Activated naive CD8-positive, alpha-beta T cell treated with anti-CD3 and anti-CD28 coated beads, Interleukin-2, amount 50 U/mL, for 24 hours (primary cell): ENCODE measurements at regions not wholly inside any gene's neighbourhood (a gene's known extent, or its start where the extent isn't known, plus 50 kb on each side); places are given as distances from the start of the nearest gene placed in this dataset.

Source experiments
- ATAC-seq: fragments of 150-1000 bp; cut with Tn5 transposase; one replicate; pipeline ENCODE4 v1.10.0; 2021
- DNase-seq: peaks from one replicate; pipeline ENCODE4 v3.0.0; 2021
- H3K27ac Mint-ChIP-seq: one replicate; pipeline ENCODE4 v1.8.0; 2021; ENCODE audit warnings: mild to moderate bottlenecking, mixed read lengths
- H3K27me3 Mint-ChIP-seq: one replicate; pipeline ENCODE4 v1.8.0; 2021; ENCODE audit warnings: mixed read lengths
- H3K36me3 Mint-ChIP-seq: one replicate; pipeline ENCODE4 v1.8.0; 2021; ENCODE audit warnings: low read depth, mixed read lengths
- H3K4me1 Mint-ChIP-seq: one replicate; pipeline ENCODE4 v1.8.0; 2021; ENCODE audit warnings: mixed read lengths
- H3K4me3 Mint-ChIP-seq: one replicate; pipeline ENCODE4 v1.8.0; 2021; ENCODE audit warnings: mild to moderate bottlenecking, moderate library complexity, mixed read lengths
- H3K9me3 Mint-ChIP-seq: one replicate; pipeline ENCODE4 v1.8.0; 2021; ENCODE audit warnings: mixed read lengths

DNA sequence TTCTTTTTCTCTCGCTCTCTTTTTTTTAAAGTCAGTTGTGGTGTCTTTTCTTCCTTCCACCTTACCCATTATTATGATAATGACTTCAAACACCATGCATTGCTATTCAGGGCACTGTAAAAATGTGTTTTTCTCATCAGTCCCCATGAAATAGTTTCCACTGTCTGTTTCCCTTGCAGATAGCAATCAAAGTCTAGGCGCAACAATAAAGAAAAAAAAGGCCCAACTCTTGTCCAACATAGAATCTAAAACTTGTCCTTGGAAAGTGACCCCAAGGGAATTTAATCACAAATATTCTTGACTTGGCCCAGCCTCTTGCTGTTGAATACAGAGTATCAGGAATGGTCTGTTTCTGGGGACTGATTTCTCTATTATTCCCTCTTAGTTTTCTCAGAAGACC, 382.5 kb downstream of the PLPP3 start:
- DNase-seq = no peak

DNA sequence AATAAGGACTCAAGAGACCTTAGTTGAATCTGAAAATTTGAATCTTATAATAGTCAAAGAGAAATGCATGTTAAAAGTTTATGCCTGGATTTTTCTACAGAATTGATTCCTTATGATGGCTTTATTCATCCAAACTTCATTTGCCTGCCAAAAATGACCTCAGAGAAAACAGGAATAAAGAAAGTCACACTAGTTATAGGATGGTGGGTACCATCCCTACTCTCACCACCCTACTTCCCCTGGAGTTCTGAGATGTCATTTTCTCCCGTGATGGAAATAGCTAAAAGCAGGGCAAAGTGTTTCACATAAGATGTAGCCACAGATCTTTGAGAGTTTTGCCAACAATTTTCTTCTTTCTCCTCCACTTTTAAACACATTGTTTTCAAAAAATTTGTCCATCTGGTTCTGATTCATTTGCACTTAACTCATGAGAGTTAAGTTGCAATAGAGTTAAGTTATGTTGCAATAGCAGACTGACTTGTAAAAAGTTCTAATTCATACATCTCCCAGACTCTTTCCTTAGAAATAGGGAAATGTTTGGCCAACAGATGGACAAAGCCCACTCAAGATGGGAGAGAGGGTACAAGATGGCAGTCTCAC, 384.6 kb downstream of the PLPP3 start:
- Mint-ChIP-seq H3K4me3 (no peak overlapping the region), H3K4me1 (no peaks in the 10 kb centered on the region), H3K27ac (no peak overlapping the region), H3K36me3 (no peaks in the 10 kb centered on the region), H3K9me3 (no peaks in the 10 kb centered on the region), H3K27me3 (peaks cover 3% of the 10 kb centered on the region)
- no peak for DNase-seq
- ATAC-seq = no peak

More for the DNA sequence above, 382.5 kb downstream of the PLPP3 start:
- no peak for ATAC-seq
- no peak overlapping the region for H3K27ac Mint-ChIP-seq
- H3K36me3 Mint-ChIP-seq = no peaks in the 10 kb centered on the region
- no peak overlapping the region for H3K4me3 Mint-ChIP-seq
- H3K4me1 Mint-ChIP-seq = no peaks in the 10 kb centered on the region
- H3K9me3 Mint-ChIP-seq = no peaks in the 10 kb centered on the region
- peaks cover 3% of the 10 kb centered on the region for H3K27me3 Mint-ChIP-seq

DNA sequence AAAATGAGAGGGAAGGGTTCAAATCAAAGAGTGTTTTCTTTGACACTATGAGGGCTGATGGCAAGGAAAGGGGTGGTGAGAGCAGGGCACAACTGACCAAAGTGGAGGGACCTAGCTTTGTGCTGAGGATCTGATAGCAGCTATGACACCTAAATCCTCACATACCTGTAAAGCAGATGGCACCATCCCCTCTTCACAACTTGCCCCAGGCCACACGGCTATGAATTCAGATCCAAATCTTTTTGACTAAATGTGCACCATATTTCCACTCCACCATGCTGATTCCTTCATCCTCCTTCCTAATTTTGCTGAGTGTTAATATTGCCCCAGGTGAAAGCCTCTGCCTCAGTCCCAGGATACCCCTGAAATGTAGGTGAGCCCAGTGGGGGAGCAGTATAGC, 385.7 kb downstream of the PLPP3 start:
- no peaks in the 10 kb centered on the region for H3K4me1 Mint-ChIP-seq
- ATAC-seq (no peak), DNase-seq (no peak)
- no peaks in the 10 kb centered on the region for H3K9me3 Mint-ChIP-seq
- H3K27ac Mint-ChIP-seq = no peak overlapping the region
- no peak overlapping the region for H3K4me3 Mint-ChIP-seq
- peaks cover 3% of the 10 kb centered on the region for H3K27me3 Mint-ChIP-seq
- no peaks in the 10 kb centered on the region for H3K36me3 Mint-ChIP-seq

DNA sequence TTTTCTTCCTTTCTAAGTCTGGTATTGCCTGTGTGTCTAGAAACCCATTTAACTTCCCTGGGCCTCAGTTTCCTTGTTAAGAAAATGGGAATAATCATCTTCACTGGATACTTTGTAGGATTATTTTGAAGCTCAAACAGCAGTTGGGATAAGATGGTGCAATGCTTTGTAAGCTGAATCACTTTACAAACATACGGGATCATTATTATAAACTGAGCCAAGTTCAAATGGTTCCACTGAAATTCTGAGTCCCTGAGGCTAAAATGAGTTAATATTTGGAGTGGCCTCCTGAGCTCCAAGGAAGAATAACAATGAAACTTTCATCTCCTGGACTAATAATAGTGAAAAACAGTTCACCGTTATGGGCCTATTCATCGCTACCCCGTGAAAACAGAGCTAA, 388.0 kb downstream of the PLPP3 start:
- Mint-ChIP-seq H3K36me3 (no peaks in the 10 kb centered on the region), H3K27ac (no peak overlapping the region), H3K4me3 (no peak overlapping the region), H3K9me3 (no peaks in the 10 kb centered on the region), H3K4me1 (no peaks in the 10 kb centered on the region), H3K27me3 (no peaks in the 10 kb centered on the region)
- ATAC-seq (no peak), DNase-seq (no peak)

DNA sequence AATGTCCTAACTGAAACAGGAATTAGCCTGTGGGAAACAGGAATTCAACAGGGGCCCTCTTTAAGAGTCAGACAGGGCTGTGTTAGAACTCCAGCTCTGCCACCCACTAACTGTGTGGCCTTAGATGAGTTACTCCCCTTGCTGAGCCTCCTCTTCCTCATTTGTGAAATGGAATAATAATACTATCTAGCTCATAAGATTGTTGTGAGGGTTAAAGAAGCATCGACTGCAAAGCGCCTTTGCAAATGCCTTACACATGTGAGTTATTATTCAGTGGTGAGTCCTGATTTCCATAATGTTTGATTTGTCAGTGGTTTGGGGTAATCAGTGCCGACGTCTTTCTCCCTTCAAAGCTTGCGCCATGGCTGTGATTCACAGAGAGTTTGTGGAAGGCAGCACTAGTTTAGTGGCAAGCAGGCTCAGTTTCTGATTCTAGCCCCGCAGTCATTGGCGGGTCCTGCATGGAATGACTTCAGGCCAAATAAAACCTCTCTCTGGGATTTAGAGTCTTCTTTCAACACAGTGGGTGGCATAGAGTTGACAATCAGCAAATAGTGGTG, 388.5 kb downstream of the PLPP3 start:
- Mint-ChIP-seq H3K4me1 (no peaks in the 10 kb centered on the region), H3K4me3 (no peak overlapping the region), H3K27ac (no peak overlapping the region), H3K36me3 (no peaks in the 10 kb centered on the region), H3K9me3 (no peaks in the 10 kb centered on the region), H3K27me3 (no peaks in the 10 kb centered on the region)
- ATAC-seq = no peak
- no peak for DNase-seq

DNA sequence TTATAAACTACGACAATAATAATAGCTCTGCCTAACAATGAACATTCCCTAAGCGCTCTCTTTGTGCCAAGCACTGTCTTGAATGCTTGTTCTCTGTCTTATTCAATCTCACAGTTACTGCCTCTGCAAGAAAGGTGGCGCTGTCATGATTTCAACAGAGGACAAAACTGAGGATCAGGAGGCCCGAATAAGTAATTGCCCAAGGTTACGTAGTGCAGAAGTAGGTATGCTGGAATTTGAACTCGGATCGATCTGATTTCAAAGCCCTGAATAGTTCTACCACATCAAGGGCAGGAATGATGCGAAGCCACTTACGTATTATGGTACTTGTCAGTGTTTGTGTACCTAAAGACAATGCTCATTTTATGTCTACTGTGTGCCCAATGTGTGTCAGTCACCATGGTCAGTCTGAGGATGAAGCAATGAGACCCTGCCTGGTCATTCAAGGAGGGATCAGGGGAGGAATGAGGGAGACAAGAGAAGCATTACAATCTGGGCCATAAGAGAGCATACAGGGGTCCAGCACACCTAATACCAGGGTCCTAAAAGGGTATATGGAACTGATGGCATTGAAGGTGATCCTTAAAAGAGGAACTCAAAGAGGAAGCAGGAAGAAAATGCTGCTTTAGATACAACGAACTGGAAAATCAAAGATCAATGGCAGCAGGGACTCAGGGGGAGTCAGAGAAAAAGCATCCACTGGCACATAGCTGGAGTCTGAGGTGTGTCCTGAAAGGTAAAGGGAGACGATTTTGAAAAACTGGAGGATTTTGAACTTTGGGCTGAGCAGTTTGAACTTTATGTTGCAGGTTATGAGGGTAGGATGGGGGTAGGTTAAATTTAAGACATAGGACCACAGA, 389.2 kb downstream of the PLPP3 start:
- H3K27ac Mint-ChIP-seq = no peak overlapping the region
- H3K27me3 Mint-ChIP-seq = no peaks in the 10 kb centered on the region
- no peaks in the 10 kb centered on the region for H3K36me3 Mint-ChIP-seq
- no peak for DNase-seq
- ATAC-seq = no peak
- H3K4me1 Mint-ChIP-seq = no peaks in the 10 kb centered on the region
- no peaks in the 10 kb centered on the region for H3K9me3 Mint-ChIP-seq
- H3K4me3 Mint-ChIP-seq = no peak overlapping the region

DNA sequence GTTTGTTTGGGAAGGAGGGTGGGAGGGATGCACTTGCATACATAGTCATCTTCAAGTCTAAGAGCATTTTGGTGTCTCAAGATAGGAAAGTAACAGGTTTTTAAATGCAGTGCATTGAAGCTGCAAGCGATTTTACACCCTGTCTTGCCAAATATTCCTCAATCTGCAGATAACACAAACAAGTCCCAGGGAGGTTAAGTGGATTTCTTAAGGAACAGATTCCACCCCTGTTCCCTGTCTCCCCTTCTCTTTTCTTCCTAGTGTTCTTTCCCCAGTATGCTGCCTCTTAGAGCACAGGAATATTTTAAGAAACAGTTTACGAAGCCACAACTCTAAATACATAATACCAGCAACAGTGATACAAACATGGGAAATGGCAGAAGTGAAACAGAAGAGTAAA, 389.9 kb downstream of the PLPP3 start:
- DNase-seq = no peak
- Mint-ChIP-seq H3K27ac (no peak overlapping the region), H3K4me3 (no peak overlapping the region), H3K36me3 (no peaks in the 10 kb centered on the region), H3K9me3 (no peaks in the 10 kb centered on the region), H3K27me3 (no peaks in the 10 kb centered on the region), H3K4me1 (no peaks in the 10 kb centered on the region)
- ATAC-seq = no peak

DNA sequence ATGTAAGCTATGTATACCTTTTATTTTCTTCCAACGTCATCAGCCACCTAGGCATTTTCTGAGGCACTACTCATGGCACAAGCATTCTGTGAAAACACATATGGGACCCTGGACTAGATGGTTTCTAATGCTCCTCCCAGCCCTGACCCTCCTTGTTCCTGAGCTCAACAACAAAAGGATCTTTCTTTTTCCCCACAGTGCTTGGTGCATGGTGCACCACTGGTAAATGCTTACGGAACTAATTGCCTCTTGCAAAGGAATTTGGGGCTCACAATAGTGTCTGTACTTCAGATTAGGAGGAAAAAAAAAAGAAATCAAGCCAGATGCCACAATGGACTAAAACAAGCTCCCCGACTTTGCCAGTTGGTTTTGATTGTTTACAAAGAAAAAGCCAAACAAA, 390.5 kb downstream of the PLPP3 start:
- Mint-ChIP-seq H3K36me3 (no peaks in the 10 kb centered on the region), H3K4me1 (no peaks in the 10 kb centered on the region), H3K27me3 (no peaks in the 10 kb centered on the region), H3K9me3 (no peaks in the 10 kb centered on the region), H3K4me3 (no peak overlapping the region), H3K27ac (no peak overlapping the region)
- ATAC-seq (no peak), DNase-seq (no peak)

DNA sequence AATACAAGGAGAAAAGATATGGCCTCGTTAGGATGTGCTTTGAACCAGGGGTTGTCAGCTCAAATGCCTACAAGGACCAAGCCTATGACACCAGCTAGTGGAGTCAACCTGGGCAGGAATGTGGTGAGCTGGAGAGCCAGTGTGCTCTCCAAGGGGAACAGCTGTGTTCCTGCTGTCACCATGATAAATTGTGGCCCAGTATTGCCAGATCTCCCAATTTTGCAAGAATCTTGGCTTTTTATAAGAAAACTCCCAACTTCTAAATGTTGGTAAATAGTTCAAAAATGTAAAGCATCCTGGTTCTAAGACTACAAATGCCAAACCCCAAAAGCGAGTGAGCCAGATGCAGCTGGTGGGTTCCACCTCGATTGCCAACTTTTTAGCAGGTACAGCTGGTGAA, 391.1 kb downstream of the PLPP3 start:
- Mint-ChIP-seq H3K27ac (no peak overlapping the region), H3K4me3 (no peak overlapping the region), H3K36me3 (no peaks in the 10 kb centered on the region), H3K9me3 (no peaks in the 10 kb centered on the region), H3K4me1 (no peaks in the 10 kb centered on the region), H3K27me3 (no peaks in the 10 kb centered on the region)
- DNase-seq (no peak), ATAC-seq (no peak)

DNA sequence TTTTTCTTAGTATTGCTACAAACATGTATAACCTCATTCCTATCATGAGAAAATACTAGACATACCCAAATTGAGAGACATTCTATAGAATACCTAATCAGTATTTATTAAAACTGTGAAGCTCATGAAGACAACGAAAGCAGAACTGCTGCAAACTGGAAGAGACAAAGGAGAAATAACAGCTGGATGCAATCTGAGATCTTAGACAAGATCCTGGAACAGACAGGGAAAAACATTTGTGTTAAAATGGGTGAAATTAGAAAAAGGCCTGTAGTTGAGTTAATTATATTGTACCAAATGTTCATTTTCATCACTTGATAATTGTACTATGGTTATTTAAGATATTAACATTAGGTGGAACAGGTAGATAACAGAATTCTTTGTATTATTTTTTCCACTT, 392.0 kb downstream of the PLPP3 start:
- DNase-seq (no peak), ATAC-seq (no peak)
- Mint-ChIP-seq H3K4me1 (no peaks in the 10 kb centered on the region), H3K27ac (no peak overlapping the region), H3K4me3 (no peak overlapping the region), H3K36me3 (no peaks in the 10 kb centered on the region), H3K9me3 (no peaks in the 10 kb centered on the region), H3K27me3 (no peaks in the 10 kb centered on the region)

DNA sequence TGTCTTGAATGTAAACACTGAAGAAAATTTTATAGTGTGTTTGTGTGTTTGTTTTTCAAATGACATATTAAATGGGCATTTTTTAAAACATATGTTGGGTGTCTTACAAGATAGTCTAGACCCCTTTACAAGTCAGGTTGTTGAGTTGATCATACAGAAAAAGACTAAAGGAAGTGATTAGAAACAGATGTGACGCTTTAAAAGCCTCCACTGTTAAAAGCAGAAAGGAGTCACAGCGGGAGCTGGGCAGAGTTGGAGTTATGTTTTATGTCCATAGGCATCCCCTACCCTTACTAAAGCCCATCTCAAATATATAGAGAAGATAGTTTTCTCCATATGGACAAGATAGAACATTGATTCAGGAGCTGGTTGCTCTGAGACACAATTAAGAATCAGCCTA, 393.9 kb downstream of the PLPP3 start:
- H3K9me3 Mint-ChIP-seq = no peaks in the 10 kb centered on the region
- no peaks in the 10 kb centered on the region for H3K27me3 Mint-ChIP-seq
- no peaks in the 10 kb centered on the region for H3K4me1 Mint-ChIP-seq
- H3K36me3 Mint-ChIP-seq = no peaks in the 10 kb centered on the region
- ATAC-seq = no peak
- no peak for DNase-seq
- H3K4me3 Mint-ChIP-seq = no peak overlapping the region
- no peak overlapping the region for H3K27ac Mint-ChIP-seq

DNA sequence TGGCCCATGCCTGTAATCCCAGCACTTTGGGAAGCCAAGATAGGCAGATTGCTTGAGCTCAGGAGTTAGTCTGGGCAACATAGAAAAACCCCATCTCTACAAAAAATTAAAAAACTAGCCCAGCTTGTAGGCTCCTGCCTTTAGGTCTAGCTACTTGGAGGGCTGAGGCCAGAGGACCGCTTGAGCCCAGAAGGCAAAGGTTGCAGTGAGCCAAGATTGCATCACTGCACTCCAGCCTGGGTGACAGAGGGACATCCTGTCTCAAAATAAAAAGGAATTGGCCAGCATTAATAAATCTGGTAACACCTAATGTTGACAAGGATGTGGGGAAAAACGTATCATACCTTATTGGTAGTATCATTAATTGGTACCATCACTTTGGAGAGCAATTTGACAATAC, 396.2 kb downstream of the PLPP3 start:
- no peak overlapping the region for H3K4me3 Mint-ChIP-seq
- ATAC-seq = no peak
- DNase-seq = no peak
- no peak overlapping the region for H3K27ac Mint-ChIP-seq
- no peaks in the 10 kb centered on the region for H3K27me3 Mint-ChIP-seq
- no peaks in the 10 kb centered on the region for H3K36me3 Mint-ChIP-seq
- H3K4me1 Mint-ChIP-seq = no peaks in the 10 kb centered on the region
- no peaks in the 10 kb centered on the region for H3K9me3 Mint-ChIP-seq

DNA sequence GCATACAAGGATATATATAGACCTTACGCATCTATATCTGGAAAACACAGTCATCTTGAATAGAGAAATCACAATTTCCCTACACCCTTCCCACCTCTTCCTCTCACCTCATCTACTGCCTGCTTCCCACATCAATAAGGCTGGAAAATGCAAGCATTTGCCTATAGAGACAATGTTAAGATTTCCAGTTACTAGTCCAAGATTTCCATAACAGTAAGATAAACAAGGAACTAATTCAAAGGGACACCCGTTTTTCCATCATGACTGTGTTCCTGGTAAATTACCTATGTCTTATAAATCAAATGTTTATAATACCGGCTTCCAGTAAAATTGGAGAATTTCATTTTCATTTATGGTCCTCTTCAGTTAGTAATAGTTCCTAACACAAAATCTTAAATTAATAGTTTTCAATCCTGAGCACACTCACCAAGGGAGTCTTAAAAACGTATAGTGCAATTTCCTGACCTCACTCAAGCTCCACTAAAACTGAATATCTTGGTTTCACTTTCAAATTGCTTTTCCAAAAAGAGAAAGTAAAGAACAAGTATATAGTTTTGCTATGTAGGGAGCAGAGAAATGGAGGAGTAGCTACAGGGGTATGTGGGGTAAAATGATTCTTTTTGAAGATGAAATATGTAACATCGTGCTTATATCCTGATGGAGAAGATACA, 398.7 kb downstream of the PLPP3 start:
- no peaks in the 10 kb centered on the region for H3K27me3 Mint-ChIP-seq
- DNase-seq = no peak
- H3K9me3 Mint-ChIP-seq = no peaks in the 10 kb centered on the region
- no peak for ATAC-seq
- H3K36me3 Mint-ChIP-seq = no peaks in the 10 kb centered on the region
- no peak overlapping the region for H3K27ac Mint-ChIP-seq
- no peaks in the 10 kb centered on the region for H3K4me1 Mint-ChIP-seq
- no peak overlapping the region for H3K4me3 Mint-ChIP-seq

DNA sequence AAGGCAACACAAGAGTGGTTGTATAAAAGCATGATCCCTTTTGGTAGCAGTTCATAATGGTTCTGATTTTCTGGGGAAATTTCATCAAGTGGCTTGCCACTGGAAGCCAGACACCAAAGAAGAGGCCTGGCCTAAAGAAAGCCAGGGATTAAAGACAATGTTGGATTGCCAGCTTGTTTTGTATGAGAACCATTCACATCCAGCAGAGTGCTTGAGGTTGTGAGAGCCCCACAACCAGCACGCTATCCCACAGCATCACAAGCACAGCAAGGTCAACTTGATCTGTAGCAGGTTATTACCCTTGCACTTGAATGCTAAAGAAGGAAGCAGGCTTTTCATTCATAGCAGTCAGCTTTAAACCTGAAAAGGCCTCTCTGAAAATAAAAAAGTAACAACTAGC, 399.8 kb downstream of the PLPP3 start:
- H3K27me3 Mint-ChIP-seq = no peaks in the 10 kb centered on the region
- no peaks in the 10 kb centered on the region for H3K36me3 Mint-ChIP-seq
- no peak overlapping the region for H3K27ac Mint-ChIP-seq
- DNase-seq (no peak), ATAC-seq (no peak)
- H3K9me3 Mint-ChIP-seq = no peaks in the 10 kb centered on the region
- no peak overlapping the region for H3K4me3 Mint-ChIP-seq
- no peaks in the 10 kb centered on the region for H3K4me1 Mint-ChIP-seq

DNA sequence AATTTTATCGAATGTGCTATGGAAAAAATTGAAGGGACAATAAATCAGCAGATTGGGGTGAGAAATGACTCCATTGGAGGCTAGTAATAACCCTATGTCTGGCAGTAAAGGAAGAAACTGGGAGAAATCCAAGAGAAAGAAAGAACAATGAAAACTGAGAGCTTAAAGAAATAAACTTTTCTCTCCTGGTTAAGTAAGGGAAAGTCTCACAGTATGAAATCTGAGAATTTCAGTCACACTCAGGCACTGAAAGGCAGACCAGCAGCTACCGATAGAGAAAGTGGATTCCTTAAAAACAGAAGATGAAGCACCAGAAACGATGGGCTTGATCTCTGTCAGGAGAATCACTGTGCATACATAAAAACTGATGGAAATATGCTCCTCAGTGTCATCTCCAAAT, 404.2 kb downstream of the PLPP3 start:
- no peak overlapping the region for H3K4me3 Mint-ChIP-seq
- no peaks in the 10 kb centered on the region for H3K4me1 Mint-ChIP-seq
- H3K36me3 Mint-ChIP-seq = no peaks in the 10 kb centered on the region
- no peaks in the 10 kb centered on the region for H3K27me3 Mint-ChIP-seq
- no peak overlapping the region for H3K27ac Mint-ChIP-seq
- DNase-seq (no peak), ATAC-seq (no peak)
- H3K9me3 Mint-ChIP-seq = no peaks in the 10 kb centered on the region
